Spinal cord (tissue), 9 donors: ENCODE measurements at regions not wholly inside any gene's neighbourhood (a gene's known extent, or its start where the extent isn't known, plus 50 kb on each side); places are given as distances from the start of the nearest gene placed in this dataset.

Experiments
- DNase-seq, 6 donors: peaks; one replicate each; pipeline versions ENCODE4 v3.0.0 to v3.0.0-alpha.2; 2013 to 2015; ENCODE audit warnings: low spot score in 6 of 6, low read depth in 4 of 6
- H3K27ac ChIP-seq: one replicate; pipeline ENCODE4 v1.5.1; 2013; ENCODE audit warnings: low read depth, low read length, control low read depth
- H3K27me3 ChIP-seq: one replicate; pipeline ENCODE4 v1.6.1; 2013; ENCODE audit warnings: low read length; ENCODE audit not compliant: control insufficient read depth, insufficient read depth
- H3K36me3 ChIP-seq: one replicate; pipeline ENCODE4 v1.6.1; 2013; ENCODE audit warnings: low read length; ENCODE audit not compliant: control insufficient read depth, insufficient read depth
- H3K4me1 ChIP-seq: one replicate; pipeline ENCODE4 v1.6.1; 2013; ENCODE audit warnings: low read length; ENCODE audit not compliant: control insufficient read depth, insufficient read depth
- H3K4me3 ChIP-seq: one replicate; pipeline ENCODE4 v1.5.1; 2013; ENCODE audit warnings: low read depth, low read length, control low read depth
- H3K9me3 ChIP-seq: one replicate; pipeline ENCODE4 v1.6.1; 2013; ENCODE audit warnings: low read length; ENCODE audit not compliant: control insufficient read depth, insufficient read depth
- WGBS: methylation state at CpG from one replicate; pipeline ENCODE4 v1.1.5; 2013; ENCODE audit warnings: missing lambda C conversion rate; ENCODE audit not compliant: insufficient coverage; 5-methylcytosine and 5-hydroxymethylcytosine counted together
- donor health status: healthy.

DNA sequence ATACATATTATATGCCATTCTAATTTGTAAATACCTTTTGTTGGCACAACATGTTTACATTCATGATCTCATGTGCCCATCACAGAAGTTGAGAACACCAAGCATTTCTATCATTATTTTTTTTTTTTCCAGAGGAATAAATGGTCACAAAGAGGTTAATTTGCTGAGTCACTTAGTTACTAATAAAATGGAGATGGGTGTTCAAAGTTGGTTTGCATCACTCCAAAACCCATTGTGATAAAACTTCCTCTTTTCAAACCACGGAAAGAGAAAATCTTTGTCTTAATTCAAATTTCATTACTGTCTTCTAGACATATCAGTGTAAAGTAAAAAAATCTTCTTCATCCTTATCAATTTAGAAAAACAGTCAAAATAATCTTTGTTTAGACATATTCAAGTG, 636.8 kb upstream of the CCDC179 start:
- no CpG with 5 or more reads among the region's 1 CpG for WGBS

DNA sequence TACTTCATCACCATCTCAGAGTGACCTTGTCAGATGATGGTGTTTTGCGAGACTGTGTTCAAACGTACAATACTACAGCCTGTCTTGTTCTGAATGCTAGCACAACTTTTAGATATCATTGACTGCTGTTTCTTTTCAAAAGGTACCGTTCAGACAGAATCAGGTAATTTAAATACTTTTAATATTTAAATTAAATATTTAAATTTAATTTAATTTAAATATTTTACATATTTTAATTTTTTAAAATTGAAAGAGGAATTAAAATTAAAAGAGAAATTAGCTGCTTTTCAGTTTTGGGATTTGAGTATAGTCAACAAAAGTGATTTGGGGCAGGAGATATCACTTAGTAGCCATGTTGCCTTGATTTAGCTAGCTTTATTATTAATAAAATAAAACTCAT, 642.1 kb upstream of the CCDC179 start:
- Histone ChIP-seq H3K9me3 (no peaks in the 10 kb centered on the region), H3K27me3 (no peaks in the 10 kb centered on the region), H3K4me3 (no peak overlapping the region), H3K27ac (no peak overlapping the region), H3K4me1 (no peaks in the 10 kb centered on the region), H3K36me3 (no peaks in the 10 kb centered on the region)
- DNase-seq = no peak
- 80% methylated on average over 1 of the region's 3 CpGs for WGBS

More for the DNA sequence above, 636.8 kb upstream of the CCDC179 start:
- no peak overlapping the region for H3K27ac ChIP-seq
- no peak overlapping the region for H3K4me3 ChIP-seq
- no peaks in the 10 kb centered on the region for H3K27me3 ChIP-seq
- no peaks in the 10 kb centered on the region for H3K9me3 ChIP-seq
- no peak for DNase-seq
- H3K4me1 ChIP-seq = no peaks in the 10 kb centered on the region
- no peaks in the 10 kb centered on the region for H3K36me3 ChIP-seq

DNA sequence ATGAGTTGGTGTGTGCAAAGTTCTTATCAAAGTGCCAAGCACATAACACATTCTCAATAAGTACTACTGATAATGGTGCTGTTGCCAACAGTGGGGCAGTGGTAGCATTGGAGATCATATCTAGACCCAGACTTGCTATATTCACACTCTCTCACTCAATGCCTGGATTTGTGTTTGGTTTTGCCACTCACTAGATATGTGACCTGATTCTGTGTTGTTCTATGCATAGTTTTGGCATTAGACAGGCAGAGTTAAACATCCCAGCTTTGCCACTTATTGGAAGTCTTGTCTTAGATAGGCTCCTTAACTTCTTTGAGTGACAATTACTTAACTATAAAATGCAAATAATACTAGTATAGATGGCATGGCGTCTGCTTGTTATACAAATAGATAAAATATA, 642.6 kb upstream of the CCDC179 start:
- Histone ChIP-seq H3K4me1 (no peaks in the 10 kb centered on the region), H3K36me3 (no peaks in the 10 kb centered on the region), H3K4me3 (no peak overlapping the region), H3K9me3 (no peaks in the 10 kb centered on the region), H3K27me3 (no peaks in the 10 kb centered on the region), H3K27ac (no peak overlapping the region)
- no peak for DNase-seq
- no CpG with 5 or more reads among the region's 1 CpG for WGBS

DNA sequence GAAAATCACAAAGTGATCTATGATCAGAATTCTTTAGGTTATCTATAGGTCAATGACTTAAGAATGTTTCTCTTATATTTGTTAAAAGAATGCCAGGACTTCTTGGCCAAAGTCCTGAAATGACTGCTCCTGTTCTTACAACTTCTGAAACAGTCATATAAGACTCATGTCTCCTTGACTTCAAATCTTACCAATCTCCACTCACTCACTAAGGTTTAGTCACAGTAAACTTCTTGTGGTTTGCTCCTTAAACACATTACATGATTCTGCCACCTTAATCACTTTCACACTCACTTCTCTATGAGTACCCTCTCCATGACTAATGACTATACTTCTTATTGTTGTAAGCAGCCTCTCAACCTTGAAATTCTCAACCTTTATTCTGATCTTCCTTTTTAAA, 648.7 kb upstream of the CCDC179 start:
- no peak overlapping the region for H3K27ac ChIP-seq
- H3K4me3 ChIP-seq = no peak overlapping the region
- no peaks in the 10 kb centered on the region for H3K36me3 ChIP-seq
- H3K4me1 ChIP-seq = no peaks in the 10 kb centered on the region
- no peaks in the 10 kb centered on the region for H3K9me3 ChIP-seq
- no peaks in the 10 kb centered on the region for H3K27me3 ChIP-seq
- no peak for DNase-seq

DNA sequence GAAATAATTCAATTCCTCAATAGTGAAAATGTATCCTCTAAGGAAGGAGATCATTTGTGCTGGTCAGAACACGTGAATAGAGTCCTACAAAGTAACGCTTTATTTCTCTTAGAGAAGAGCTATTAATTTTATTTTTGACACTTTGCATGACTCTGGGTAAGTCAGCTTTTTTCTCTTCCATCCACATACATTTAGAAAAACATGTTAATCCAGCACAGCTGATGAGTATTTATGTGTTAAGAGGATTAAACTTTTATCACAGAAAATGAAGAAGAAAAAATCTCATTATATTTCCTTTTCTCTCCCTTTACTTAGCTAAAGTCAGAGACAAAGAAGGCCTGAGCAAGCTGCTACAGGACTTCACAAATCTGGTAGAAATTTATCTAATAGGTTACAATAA, 649.5 kb upstream of the CCDC179 start:
- H3K4me3 ChIP-seq = no peak overlapping the region
- no peaks in the 10 kb centered on the region for H3K27me3 ChIP-seq
- H3K4me1 ChIP-seq = no peaks in the 10 kb centered on the region
- no peaks in the 10 kb centered on the region for H3K9me3 ChIP-seq
- no peak overlapping the region for H3K27ac ChIP-seq
- no CpG with 5 or more reads among the region's 2 CpGs for WGBS
- no peak for DNase-seq
- H3K36me3 ChIP-seq = no peaks in the 10 kb centered on the region

DNA sequence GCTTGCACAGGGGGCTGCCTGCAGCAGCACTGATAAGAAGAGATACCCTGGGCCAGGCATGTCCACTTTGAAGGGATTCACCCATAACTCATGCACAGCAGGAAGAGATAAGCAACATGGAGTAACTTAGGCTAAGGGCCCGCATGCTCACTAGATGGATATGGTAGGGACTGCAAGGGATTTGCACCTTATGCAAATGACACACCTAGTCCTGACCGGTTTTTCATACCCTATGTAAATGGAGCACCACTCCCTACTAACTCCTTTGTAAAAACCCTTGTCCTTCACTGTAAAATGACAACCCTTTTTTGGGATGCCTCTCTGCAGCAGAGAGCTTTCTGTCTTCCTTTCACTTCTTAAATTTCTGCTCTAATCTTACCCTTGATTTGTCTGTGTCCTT, 658.9 kb upstream of the CCDC179 start:
- Histone ChIP-seq H3K4me3 (no peak overlapping the region), H3K36me3 (no peaks in the 10 kb centered on the region), H3K9me3 (no peaks in the 10 kb centered on the region), H3K27ac (no peak overlapping the region), H3K4me1 (no peaks in the 10 kb centered on the region), H3K27me3 (no peaks in the 10 kb centered on the region)
- WGBS = 100% methylated on average over 1 of the region's 2 CpGs
- no peak for DNase-seq

DNA sequence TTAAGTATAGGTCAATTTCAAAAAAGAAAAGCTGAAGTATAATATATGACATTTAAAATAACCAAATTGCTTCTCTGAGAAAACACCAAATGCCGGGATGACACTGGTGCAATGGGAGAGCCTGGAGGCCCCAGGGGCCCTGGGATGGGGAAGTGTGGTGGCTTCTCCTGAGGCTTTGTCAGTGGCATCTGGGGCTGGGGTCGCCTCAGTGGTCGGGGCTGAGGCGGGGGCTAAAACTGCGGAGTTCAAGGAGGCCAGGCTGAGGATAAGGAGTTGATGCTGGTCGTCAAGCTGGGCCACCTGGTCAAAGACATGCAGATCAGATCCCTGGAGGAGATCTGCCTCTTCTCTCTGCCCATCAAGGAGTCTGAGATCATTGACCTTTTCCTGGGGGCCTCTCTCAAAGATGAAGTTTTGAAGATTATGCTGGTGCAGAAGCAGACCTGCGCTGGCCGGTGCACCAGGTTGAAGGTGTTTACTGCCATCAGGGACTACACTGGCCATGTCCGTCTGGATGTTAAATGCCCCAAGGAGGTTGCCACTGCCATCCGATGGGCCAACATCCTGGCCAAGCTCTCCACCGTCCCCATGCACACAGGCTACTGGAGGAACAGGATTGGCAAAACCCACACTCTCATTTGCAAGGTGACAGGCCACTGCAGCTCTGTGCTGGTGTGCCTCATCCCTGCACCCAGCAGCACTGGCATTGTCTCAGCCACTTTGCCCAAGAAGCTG, 660.1 kb upstream of the CCDC179 start:
- Histone ChIP-seq H3K9me3 (no peaks in the 10 kb centered on the region), H3K27me3 (no peaks in the 10 kb centered on the region), H3K4me1 (no peaks in the 10 kb centered on the region), H3K27ac (no peak overlapping the region), H3K36me3 (no peaks in the 10 kb centered on the region), H3K4me3 (no peak overlapping the region)
- no peak for DNase-seq
- WGBS = 95% methylated on average over 11 of the region's 11 CpGs

DNA sequence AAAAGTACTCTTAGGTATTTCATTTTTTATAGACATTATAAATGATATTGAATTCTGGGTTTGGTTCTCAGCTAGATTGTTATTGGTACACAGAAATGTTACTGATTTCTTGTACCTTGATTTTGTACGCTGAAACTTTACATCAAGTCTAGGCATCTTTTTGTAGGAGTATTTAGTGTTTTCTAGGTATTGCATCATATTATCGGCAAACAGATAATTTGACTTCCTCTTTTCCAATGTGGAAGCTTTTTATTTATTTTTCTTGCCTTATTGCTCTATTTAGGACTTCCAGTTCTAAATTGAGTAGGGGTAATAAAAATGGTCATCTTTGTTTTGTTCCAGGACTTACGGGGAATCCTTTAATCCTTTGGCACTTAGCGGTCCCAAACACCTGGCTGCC, 676.6 kb upstream of the CCDC179 start:
- no peaks in the 10 kb centered on the region for H3K27me3 ChIP-seq
- no peaks in the 10 kb centered on the region for H3K36me3 ChIP-seq
- H3K4me1 ChIP-seq = no peaks in the 10 kb centered on the region
- peaks cover 5% of the 10 kb centered on the region for H3K9me3 ChIP-seq
- WGBS = 93% methylated on average over 2 of the region's 4 CpGs
- H3K27ac ChIP-seq = no peak overlapping the region
- DNase-seq = no peak
- H3K4me3 ChIP-seq = no peak overlapping the region

DNA sequence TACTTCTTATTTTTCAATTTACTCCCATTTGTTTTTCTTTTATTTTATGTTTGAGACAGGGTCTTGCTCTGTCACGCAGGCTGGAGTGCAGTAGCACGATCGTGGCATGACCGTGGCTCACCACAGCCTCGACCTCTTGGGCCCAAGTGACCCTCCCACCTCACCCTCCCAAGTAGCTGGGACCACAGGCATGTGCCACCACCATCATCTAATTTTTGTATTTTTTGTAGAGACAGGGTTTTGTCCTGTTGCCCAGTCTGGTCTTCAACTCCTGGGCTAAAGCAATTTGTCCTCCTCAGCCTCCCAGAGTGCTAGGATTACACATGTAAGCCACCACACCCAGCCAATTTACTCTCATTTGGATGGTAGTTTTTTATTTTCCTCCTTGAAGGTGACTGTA, 679.3 kb upstream of the CCDC179 start:
- no CpG with 5 or more reads among the region's 5 CpGs for WGBS
- H3K4me3 ChIP-seq = no peak overlapping the region
- no peak for DNase-seq
- no peaks in the 10 kb centered on the region for H3K4me1 ChIP-seq
- H3K27ac ChIP-seq = no peak overlapping the region
- H3K9me3 ChIP-seq = peaks cover 5% of the 10 kb centered on the region
- no peaks in the 10 kb centered on the region for H3K27me3 ChIP-seq
- no peaks in the 10 kb centered on the region for H3K36me3 ChIP-seq

DNA sequence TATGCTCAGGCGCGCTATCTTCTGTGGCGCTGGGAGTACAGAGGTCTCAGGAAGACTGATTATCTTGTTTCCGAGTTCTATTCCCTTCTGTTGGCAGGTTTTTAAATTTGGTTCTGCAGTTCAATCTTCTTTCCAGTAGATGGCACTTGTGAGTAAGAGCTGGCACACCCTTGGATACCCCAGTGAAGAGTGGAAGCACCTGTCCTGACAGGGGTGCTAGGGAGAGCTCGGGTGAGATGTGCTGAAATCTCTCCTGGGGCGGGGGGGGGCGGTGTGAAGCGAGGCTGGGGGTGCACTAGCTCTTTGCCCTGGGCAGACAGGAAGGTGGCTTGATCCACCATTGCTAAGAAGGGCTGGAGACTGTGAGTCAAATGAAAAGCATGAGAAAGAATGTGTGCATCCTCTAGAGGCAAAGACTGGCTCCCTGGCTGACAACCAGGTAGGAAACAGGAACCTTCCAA, 679.9 kb upstream of the CCDC179 start:
- Histone ChIP-seq H3K4me1 (no peaks in the 10 kb centered on the region), H3K27me3 (no peaks in the 10 kb centered on the region), H3K36me3 (no peaks in the 10 kb centered on the region), H3K9me3 (peaks cover 5% of the 10 kb centered on the region), H3K27ac (no peak overlapping the region), H3K4me3 (no peak overlapping the region)
- peak in 4 of 6 donors; percentile 11 to 73 (median 38) for DNase-seq
- 0% methylated on average over 2 of the region's 8 CpGs for WGBS
